A673 (cell line): ENCODE measurements at regions not wholly inside any gene's neighbourhood (a gene's known extent, or its start where the extent isn't known, plus 50 kb on each side); places are given as distances from the start of the nearest gene placed in this dataset.

Experiments used
- BruUV-seq: library from RNA; stranded (reverse); fragments of 400-500 nt; replicated peaks from 2 replicates; lab custom pipeline; 2021; lab: Mats Ljungman, UMichigan
- CTCF ChIA-PET: fragments of 300-600 bp; sonication (Branson Sonifier 250); formaldehyde crosslinking; loops from one replicate; lab custom pipeline; 2022; ENCODE audit warnings: antibody characterized with exemption; lab: Charles Lee
- POLR2A ChIA-PET: fragments of 300-600 bp; sonication (Branson Sonifier 250); formaldehyde crosslinking; loops from one replicate; lab custom pipeline; 2022; ENCODE audit warnings: antibody characterized with exemption; ENCODE audit not compliant: low non-redundant PET; lab: Charles Lee
- DNase-seq: peaks from one replicate; pipeline ENCODE4 v3.0.0-alpha.2; 2015; ENCODE audit warnings: low spot score
- H3K27ac ChIP-seq: fragments of 200-600 bp; sonication (generic); 2 replicates; pipeline ENCODE4 v1.5.1; 2016; ENCODE audit warnings: mixed run types, low read depth, mild to moderate bottlenecking, mixed read lengths, antibody characterized with exemption, low read length; ENCODE audit not compliant: poor library complexity, severe bottlenecking
- H3K27me3 ChIP-seq: fragments of 200-600 bp; sonication (generic); replicated peaks from 2 replicates; pipeline ENCODE4 v1.6.1; 2017; ENCODE audit warnings: mixed run types, low read depth, mild to moderate bottlenecking, mixed read lengths, antibody characterized with exemption, low read length; ENCODE audit not compliant: insufficient read depth, poor library complexity
- H3K36me3 ChIP-seq: fragments of 200-600 bp; sonication (generic); 2 replicates; pipeline ENCODE4 v1.6.1; 2016; ENCODE audit warnings: mixed run types, mild to moderate bottlenecking, mixed read lengths, antibody characterized with exemption, low read length; ENCODE audit not compliant: insufficient read depth, poor library complexity, severe bottlenecking
- H3K4me1 ChIP-seq: fragments of 200-600 bp; sonication (generic); 2 replicates; pipeline ENCODE4 v1.6.1; 2017; ENCODE audit warnings: mixed run types, mild to moderate bottlenecking, mixed read lengths, antibody characterized with exemption, low read length; ENCODE audit not compliant: insufficient read depth, poor library complexity, severe bottlenecking
- H3K4me3 ChIP-seq: fragments of 200-600 bp; sonication (generic); 2 replicates; pipeline ENCODE4 v1.5.1; 2016; ENCODE audit warnings: low read depth, mixed run types, mild to moderate bottlenecking, mixed read lengths, low read length; ENCODE audit not compliant: poor library complexity, severe bottlenecking
- H3K9me3 ChIP-seq: fragments of 200-600 bp; sonication (generic); 2 replicates; pipeline ENCODE4 v1.6.1; 2016; ENCODE audit warnings: mixed run types, low read depth, mild to moderate bottlenecking, mixed read lengths, antibody characterized with exemption, low read length; ENCODE audit not compliant: poor library complexity, severe bottlenecking
- EZH2 ChIP-seq: fragments of 200-600 bp; sonication (generic); IDR thresholded peaks from 2 replicates; pipeline ENCODE4 v1.6.1; 2017; ENCODE audit warnings: borderline replicate concordance, low read depth, mild to moderate bottlenecking, mixed read lengths, antibody characterized with exemption, low read length; ENCODE audit not compliant: poor library complexity, severe bottlenecking
- intact Hi-C: fragments of 100-400 bp; cut with micrococcal nuclease; formaldehyde crosslinking; loops from one replicate; pipeline ENCODE4 v1.10.0; 2022; ENCODE audit not compliant: unreplicated experiment
- TF ChIP-seq, protein P1 (sequence below): fragments of 300-800, 200-600 bp; sonication (generic); conservative IDR thresholded peaks from 2 replicates; pipeline ENCODE4 v1.5.1; 2017; ENCODE audit warnings: low read depth, mild to moderate bottlenecking, antibody characterized with exemption, low read length, moderate library complexity, mixed read lengths

- Histone ChIP-seq H3K9me3 (no peaks in the 10 kb centered on the region), H3K27me3 (no peaks in the 10 kb centered on the region), H3K4me3 (no peak overlapping the region), H3K27ac (no peak overlapping the region), H3K4me1 (no peaks in the 10 kb centered on the region), H3K36me3 (no peaks in the 10 kb centered on the region)
- intact Hi-C loops: no loop called here
- CTCF ChIA-PET: no interaction called here
- TF ChIP-seq, protein P1, sequence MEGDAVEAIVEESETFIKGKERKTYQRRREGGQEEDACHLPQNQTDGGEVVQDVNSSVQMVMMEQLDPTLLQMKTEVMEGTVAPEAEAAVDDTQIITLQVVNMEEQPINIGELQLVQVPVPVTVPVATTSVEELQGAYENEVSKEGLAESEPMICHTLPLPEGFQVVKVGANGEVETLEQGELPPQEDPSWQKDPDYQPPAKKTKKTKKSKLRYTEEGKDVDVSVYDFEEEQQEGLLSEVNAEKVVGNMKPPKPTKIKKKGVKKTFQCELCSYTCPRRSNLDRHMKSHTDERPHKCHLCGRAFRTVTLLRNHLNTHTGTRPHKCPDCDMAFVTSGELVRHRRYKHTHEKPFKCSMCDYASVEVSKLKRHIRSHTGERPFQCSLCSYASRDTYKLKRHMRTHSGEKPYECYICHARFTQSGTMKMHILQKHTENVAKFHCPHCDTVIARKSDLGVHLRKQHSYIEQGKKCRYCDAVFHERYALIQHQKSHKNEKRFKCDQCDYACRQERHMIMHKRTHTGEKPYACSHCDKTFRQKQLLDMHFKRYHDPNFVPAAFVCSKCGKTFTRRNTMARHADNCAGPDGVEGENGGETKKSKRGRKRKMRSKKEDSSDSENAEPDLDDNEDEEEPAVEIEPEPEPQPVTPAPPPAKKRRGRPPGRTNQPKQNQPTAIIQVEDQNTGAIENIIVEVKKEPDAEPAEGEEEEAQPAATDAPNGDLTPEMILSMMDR: no peak
- no peak for TF ChIP-seq EZH2
- no TSS peak for BruUV-seq
- POLR2A ChIA-PET: no interaction called here
- no peak for DNase-seq
These were observed 83.8 kb upstream of the PMFBP1 start for GRCh38 chr16:72255786-72256185.

DNA sequence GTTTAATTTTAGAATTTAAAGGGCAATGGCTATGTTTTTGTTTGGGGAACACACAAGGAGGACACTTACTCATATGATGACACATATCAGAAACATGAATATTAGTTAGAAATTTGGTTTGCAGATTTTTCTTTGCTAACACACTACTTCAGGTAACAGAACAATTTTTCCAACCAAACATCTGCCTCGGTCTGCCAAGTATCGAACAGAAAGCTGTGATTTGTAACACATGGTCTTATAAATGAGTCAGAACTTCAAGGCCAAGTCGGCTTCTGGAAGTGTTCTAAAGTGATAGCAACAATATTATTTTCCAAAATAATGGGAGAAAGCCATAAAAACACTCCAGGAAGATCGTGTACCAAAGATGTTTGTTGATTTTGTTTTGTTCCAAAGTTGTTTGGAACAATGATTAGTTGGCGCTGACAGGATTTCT, 75.9 kb upstream of the PMFBP1 start:
- DNase-seq: no peak
- H3K27me3 ChIP-seq: no peaks in the 10 kb centered on the region
- H3K4me1 ChIP-seq: no peaks in the 10 kb centered on the region
- ChIA-PET CTCF (no interaction called here), POLR2A (no interaction called here)
- H3K27ac ChIP-seq: no peak overlapping the region
- H3K36me3 ChIP-seq: no peaks in the 10 kb centered on the region
- H3K4me3 ChIP-seq: no peak overlapping the region
- intact Hi-C loops: no loop called here
- no TSS peak for BruUV-seq
- TF ChIP-seq, protein P1: no peak
- TF ChIP-seq EZH2: no peak
- no peaks in the 10 kb centered on the region for H3K9me3 ChIP-seq

DNA sequence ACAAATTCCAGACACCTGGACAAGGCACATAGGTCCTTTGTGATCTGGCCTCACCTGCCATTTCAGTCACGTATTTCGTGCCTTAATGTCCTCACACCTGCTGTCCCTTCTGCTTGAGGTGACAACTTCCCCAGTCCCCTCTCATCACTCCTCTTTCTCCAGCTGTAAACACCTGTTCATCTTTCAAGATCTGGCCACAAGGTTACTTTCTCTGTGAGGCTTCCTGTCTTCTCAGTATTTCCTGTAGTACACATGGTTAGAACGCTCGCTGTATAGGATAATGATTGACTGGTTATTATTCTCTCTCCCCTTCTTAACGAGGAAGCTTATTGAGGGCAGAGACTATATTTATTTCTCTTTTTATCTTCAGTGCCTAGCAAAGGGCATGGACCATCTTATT, 74.5 kb upstream of the PMFBP1 start:
- no TSS peak for BruUV-seq
- no peaks in the 10 kb centered on the region for H3K9me3 ChIP-seq
- H3K27ac ChIP-seq: no peak overlapping the region
- H3K4me3 ChIP-seq: no peak overlapping the region
- H3K36me3 ChIP-seq: no peaks in the 10 kb centered on the region
- TF ChIP-seq EZH2: no peak
- TF ChIP-seq, protein P1: no peak
- H3K27me3 ChIP-seq: no peaks in the 10 kb centered on the region
- ChIA-PET POLR2A (no interaction called here), CTCF (no interaction called here)
- H3K4me1 ChIP-seq: no peaks in the 10 kb centered on the region
- intact Hi-C loops: no loop called here
- DNase-seq: no peak
